ACHN (cell line): ENCODE measurements at regions not wholly inside any gene's neighbourhood (a gene's known extent, or its start where the extent isn't known, plus 50 kb on each side); places are given as distances from the start of the nearest gene placed in this dataset.

Experiments
- DNase-seq: peaks from one replicate; pipeline ENCODE4 v3.0.0-alpha.2; 2015
- in situ Hi-C: cut with HindIII; loops from 2 replicates; pipeline ENCODE4 v1.10.0; 2017; ENCODE audit warnings: low sequenced_read_pairs, low pct_ligation_motif_present, low pct_unique_long_range_greater_than_20kb

DNA sequence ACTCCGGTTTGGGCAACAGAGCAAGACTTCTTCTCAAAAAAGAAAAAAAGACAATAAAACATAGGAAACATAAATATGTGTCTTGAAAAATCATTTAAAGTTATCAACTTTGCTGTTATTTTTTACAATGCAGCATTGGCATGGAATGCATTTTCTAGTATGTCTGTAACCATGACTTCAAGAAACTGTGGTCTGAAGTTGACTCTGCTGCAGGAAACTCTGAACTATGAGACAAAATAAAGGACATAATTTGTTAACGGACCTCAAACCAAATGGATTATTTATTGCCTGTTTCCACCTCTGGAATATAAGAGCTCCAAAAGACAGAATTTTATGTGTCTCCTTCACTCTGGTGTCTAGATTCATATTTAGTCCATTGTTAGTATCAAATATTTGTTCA is 79.1 kb downstream of the TRIB2 start:
- in situ Hi-C loops, result no loop called here

DNA sequence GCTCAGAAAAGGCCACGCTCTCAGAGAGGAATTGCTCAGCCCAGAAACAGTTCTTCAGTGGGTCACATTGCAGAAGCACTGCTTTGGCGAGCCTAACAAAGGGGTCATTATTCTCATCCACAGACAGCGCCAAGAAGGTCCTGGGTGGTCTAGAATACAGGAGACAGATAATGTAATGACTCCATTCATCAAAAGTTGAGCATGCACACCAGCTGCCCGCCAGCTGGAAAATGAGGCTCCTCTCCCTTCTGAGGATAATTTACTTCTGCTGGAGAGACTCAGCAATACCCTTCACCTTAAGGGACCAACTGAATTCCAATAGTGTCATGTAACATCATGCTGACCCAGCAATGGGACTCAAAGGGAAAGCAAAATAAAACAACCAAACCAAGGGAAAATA is 79.9 kb downstream of the TRIB2 start:
- in situ Hi-C loops, result no loop called here

More for the DNA sequence above, 79.1 kb downstream of the TRIB2 start:
- no peak for DNase-seq

DNA sequence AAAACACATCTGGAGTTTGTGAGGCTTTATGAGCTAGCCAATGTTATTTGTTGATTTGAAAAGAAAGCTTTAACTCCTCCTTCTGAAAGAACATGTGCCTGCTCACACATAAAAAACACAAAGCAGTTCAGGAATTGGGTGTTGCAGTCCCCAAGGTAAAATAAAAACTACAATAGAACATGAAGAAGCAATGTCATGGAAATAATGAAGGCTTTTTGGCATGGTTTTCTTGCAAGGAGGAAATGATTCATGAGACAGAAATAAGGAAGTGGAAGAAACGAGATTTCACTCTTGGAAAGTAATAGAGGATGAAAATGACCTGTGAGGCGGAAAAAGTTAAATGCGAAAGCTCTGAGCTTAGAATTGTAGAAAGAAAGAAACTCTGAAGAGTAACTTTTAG is 81.1 kb downstream of the TRIB2 start:
- DNase-seq, result no peak

More for the DNA sequence above, 79.9 kb downstream of the TRIB2 start:
- DNase-seq, result no peak

DNA sequence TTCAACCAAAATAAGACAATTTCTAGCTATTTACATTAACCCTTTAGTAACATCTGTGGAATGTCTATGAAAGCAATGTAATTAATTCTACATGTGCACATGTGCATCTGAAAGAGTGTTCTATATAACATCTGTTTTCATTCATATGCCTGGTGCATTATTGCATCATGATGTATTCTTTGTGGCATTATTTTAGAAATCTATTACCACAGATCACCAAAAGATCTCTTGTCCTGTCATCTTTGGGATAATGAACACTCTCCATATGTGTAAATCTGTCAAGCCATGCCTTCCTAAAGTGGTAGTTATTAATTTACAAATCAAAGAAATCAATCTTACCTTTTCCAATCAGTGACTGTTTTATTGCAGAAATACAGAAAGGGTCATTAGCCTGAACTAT is 86.9 kb downstream of the TRIB2 start:
- in situ Hi-C loops, result no loop called here
- no peak for DNase-seq

More for the DNA sequence above, 81.1 kb downstream of the TRIB2 start:
- in situ Hi-C loops, result no loop called here

DNA sequence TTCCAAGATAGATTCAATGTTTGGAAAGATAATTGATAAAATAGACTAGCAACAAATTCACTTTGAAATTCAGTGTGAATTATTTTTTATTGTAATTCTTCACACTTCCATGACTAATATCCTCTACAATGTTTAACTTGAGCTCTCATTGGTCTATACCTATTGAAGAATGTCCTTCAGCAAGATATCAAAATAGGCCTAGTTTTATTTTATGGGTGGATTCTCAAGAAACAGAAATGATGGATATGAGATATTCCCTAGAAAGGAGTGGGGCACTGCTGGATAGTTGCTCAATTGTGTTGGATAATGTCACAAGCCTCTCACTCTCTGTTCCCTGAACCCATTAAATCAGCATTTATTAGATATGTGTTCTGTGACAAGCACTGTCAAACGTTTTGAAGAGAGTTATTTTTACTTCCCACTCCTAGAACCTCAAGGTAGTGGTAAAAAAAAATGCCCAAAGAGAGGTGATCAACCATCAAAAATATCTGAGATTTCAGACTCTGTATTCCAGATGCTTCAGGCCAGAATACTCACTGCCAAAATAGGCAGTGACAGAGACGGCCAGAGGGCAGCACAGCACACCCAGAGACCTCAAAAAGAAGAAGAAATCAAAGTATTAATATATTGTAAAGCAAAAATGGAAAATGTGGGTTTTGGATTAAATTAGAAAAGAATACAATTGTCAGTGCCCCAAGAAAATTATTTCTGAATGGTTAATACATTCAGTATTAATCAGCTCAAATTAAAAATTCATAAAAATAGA is 87.5 kb downstream of the TRIB2 start:
- in situ Hi-C loops, result no loop called here
- DNase-seq, result no peak

DNA sequence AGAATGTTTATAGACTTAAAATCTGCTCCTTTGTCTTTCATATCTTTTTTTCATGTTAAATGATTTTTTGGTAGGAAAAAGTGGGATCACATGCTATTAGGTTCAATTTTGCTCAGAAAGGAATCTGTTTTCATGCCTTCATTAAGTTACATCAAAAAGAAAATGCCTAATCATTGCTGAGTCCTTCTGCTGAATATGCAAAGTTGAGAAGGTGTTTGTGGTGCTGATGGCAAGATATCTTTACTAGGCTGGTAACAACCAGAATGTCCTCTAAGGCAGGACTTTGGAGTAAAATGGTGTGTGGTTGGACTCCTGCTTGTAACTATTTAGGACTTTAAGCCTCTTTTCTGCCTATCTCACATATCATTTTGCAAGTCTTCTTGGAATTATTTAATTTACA is 88.3 kb downstream of the TRIB2 start:
- in situ Hi-C loops, result no loop called here
- no peak for DNase-seq

DNA sequence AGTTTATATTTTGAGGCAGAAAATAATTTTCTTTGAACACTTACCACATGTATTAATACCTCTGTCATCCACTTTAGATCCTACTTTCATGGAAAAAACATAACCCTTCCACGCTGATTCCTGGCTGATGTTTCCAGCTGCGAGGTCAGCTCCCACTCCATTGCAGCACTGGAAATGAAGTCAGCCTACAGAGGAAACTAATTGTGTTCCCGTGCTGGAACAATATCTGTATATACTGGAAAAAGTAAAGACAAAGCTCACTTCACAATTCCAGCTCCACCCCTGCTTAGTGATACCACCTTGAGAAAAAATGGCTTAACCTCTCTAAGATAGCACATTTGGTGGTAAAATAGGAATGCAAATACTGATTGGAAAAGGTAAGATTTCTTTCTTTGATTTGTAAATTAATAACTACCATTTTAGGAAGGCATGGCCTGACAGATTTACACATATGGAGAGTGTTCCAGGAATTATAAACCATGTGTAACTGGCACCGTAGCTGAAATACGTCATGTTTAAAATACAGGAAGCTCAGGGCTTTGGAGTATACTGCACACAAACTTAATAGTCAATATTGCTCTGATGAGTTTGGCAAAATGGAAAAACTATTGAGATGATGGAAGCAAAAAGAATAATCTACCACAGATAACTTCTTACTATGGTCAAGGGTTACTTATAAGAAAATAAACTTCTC is 90.0 kb downstream of the TRIB2 start:
- no peak for DNase-seq
- in situ Hi-C loops, result no loop called here

DNA sequence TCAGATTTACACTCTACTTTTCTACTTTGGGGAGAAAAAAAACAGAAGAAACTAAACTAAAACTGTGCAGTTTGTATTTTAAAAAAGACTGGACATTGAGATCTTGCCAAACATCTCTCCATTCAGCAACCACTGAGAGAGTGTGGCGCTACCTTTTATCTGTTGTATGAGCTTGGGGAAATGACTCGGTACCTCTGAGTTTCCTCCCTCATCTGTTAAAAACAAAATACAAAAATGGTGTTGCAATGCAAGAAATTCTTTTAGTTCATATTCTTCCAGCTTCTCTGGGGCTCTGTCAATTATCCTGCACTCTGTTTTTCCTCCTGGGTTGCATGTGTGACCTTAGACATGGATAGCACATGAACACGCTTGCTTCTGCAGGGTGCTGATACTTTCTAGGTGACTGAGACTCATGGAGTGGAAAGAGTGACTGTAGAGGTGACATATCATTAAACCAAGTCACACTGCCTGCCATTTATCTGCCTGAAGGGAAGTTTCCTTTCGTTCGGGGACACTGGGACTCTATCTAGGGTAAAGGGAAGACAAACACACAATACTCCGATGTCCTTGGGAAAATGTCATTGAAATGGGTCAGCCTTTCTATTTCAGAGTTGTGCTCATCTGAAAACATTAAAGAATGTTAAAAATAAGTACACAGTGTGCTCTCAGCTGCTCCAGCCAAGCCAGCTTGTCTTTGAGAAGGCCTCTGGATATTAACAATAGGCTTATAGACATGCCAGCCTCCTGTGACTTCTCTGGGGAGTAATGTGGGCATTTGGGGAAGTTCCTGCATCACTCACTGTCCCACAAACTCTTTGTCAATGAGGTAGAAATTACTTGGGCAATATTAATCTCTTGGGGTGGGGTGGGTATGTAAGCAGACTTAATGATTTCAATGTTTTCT is 91.4 kb downstream of the TRIB2 start:
- DNase-seq, result no peak
- in situ Hi-C loops, result no loop called here

DNA sequence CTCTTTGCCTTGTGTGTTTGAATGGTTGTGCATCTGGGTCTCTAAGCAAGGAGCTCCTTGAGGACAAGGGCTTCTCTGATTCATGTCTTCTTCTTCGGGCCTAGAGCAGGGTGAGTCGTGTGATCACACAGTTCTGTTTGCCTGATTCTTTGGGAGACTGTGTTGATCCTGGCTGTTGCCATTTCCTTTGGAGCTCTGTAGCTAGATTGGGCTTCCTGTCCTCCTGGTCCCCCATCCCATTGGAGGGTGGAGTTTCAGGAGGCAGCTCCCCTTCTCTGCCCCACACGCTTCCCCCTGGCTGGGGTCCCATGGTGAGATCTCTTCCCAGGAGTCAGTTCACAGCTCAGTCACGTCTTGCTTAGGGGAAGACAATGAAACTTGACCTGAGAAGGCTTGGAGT is 92.8 kb downstream of the TRIB2 start:
- in situ Hi-C loops, result no loop called here

DNA sequence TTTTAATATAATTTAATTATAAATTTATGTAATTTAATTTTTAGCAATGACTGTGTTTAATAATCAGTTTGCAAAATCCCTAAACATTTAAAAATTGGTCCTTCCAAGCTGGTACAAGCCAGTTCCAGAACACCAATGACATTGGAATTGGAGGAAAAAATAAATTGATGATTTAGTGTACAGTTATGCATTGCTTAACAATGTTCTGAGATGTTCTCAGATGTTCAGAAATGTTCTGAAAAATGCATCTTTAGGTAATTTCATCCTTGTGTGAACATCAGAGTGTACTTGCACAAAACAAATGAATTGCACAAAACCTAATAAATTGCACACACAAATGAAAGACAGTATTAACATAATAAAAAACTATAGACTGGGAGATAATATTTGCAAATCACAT is 95.2 kb downstream of the TRIB2 start:
- in situ Hi-C loops, result no loop called here
- DNase-seq, result no peak

More for the DNA sequence above, 92.8 kb downstream of the TRIB2 start:
- DNase-seq, result no peak

DNA sequence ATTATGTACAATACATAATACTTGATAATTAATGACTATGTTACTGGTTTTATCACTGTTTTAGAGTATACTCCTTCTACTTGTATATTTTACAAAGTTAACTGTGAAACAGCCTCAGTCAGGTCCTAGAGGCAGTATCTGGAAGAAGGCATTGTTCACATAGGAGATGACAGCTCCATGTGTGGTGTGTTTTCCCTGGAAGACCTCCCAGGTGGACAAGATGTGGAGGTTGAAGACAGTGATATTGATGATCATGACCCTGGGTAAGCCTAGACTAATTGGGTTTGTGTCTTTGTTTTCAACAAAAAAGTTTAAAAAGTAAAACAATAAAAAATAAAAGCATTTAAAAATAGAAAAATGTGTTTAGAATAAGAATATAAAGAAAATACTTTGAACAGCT is 96.4 kb downstream of the TRIB2 start:
- in situ Hi-C loops, result no loop called here
- DNase-seq, result no peak

DNA sequence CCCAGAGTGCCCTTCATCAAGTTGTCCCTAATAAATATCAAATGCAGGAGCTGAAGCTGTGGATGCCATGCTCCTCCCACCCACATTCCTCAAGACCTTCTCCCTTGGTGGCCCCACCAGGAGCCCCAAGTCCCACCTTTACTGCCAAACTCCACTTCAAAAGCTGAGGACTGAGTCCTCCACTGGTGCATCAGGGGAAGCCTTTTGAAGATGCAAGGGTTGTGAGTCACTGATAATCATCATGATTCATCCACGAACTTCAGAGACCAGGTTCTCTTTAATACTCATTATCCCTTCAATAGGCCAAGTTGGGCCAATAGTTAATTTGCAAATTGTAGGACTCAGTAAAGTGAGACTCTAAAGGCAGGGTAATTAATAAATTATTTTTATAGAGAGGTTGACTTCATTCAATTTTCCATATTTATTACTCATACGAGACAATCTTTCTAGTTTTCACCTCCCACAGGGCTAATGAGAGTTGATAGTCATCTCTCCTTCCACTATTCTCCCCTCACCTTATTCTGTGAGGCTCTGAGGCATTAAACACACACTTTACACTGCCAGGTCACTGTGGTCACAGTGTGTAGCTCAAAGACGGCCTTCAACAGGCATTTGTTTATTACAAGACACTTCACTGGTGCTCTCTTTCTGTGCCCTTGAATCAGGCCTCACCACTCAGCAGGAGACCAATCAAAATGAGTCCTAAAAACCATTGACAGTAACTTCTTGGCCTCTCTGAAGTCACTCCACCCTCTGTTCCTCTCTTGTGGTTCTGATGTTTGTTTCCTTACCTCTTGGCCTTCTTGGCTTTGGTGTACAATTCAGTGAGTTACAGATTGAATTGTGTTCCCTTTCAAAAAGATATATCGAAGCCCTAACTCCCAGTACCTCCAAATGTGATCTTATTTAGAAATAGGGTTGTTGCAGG is 99.9 kb downstream of the TRIB2 start:
- in situ Hi-C loops, result no loop called here
- DNase-seq, result no peak

DNA sequence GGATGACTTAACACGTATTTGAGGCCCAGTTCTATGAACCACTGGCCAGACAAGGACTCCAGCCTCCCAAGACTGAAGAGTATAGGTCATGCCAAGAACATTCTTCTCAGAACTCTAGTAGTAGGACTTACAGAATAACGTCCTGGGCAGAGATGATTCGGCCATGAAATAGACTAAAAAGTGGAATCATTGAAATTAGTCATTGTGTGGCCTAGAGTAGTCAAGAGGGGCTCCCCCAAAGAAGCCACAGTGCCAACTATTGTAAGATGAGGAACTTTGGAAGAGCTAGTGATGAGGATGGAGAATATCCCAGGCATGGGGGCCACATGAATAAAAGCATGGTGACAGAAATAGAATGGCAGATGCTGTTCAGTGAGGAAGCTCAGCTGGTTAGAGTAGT is 101.1 kb downstream of the TRIB2 start:
- in situ Hi-C loops, result no loop called here
- DNase-seq, result no peak

DNA sequence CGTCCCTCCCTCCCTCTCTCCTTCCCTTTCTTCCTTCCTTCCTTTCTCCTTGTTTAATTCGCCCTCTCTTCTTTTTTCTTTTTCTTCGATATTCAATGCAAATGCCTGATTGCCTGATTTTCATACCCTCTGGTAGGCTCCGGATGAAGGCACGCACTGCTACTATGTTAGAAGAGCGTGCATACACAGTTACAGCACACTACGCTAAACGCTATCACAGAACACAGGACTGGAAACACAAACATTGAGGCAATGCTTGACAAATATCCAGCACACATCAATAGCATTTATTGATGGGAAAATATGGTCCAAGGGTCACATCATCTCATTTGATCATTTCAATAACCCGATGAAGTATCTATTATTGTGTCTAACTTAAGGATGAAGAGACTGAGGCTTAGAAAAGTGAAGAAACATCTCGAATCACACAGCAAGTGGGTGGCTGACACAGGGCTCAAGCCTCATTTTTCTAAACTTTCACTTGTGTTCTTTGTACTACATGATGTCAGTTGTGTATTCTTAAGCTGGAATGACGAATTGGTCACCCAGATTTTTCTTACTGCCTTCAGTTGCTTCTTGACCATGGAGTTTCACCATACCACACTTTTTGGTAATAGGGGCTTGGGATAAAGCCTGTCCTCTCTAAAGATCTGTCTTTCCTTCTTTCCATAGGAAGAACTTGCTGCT is 101.8 kb downstream of the TRIB2 start:
- no peak for DNase-seq
- in situ Hi-C loops, result no loop called here

DNA sequence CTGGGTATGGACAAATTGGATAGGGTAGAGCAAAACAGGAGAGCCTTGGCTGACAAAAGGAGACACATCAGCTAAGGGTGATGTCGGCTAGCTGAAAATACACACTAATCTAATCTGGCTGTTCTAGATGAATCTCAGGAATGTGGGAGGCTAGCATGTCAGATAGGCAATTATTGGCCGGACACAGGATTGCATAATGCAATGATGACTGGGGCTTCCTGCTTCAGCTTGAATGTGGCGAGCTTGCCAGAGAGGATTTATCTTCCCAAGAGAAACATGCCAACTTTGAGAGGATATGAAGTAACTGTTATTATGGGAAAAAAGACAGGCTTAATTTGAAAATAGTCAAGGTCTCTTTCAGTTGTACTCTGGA is 102.4 kb downstream of the TRIB2 start:
- in situ Hi-C loops, result no loop called here
- peak; percentile 28 for DNase-seq

DNA sequence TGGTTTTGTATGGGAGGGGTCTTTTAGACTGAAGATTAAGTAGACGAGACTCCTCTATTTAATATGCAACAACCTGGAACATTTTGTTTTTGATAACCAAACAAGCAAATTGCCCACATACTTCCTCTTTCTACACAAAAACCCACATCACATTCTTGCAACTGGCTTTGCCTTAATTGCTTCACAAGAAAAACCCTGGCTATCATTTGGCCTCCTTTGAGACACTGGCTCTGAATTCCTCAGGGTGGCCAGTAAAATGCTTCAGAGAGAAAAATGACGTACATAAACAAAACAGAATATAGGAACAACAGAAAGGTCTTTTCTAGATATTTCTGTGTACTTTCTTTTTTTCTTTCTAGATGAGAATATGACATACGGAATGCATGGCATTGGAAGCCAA is 103.0 kb downstream of the TRIB2 start:
- DNase-seq, result no peak
- in situ Hi-C loops, result no loop called here

DNA sequence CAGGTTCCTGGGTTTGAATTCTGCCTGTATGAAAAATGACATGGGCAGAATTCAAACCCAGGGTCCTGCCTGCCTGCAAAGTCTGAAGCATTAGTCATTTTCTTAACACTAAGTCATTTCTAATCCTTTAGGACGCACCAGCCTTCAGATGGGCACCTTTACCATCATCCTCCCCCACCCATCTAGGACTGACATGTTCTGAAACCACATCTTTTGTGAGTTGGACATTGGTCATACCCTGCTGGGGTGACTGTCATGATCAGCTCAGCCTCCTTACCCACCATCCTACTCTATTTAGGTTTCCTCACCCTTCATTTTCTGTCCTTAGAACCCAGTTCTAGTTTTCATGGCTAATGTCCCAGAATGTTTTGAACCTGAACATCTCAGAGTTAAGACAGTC is 104.9 kb downstream of the TRIB2 start:
- in situ Hi-C loops, result no loop called here
- no peak for DNase-seq

DNA sequence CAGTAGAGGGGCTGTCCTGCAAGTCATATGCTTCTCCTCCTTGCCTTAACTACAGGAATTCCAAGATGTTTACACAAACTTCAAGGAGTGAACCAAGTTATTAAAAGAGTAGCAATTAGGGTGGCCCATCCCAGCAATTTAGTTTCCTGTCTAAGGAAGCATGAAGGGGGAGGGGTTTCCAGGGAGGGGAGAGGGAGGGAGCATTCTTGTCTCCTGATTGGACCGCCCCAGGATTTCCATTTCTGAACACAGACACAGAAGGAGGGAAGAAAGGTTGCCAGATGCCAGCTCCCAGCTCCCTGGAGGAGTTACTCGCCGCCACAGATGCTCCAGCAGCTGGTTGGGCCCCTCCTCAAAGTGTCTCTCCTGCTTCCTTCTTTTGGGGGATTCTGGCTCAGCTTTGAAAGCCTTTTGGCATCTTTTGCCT is 107.6 kb downstream of the TRIB2 start:
- in situ Hi-C loops, result no loop called here
- no peak for DNase-seq
